ENCODE measurements at regions not wholly inside any gene's neighbourhood (a gene's known extent, or its start where the extent isn't known, plus 50 kb on each side); places are given as distances from the start of the nearest gene placed in this dataset.
A peak's percentile ranks its signal among the peaks of the same experiment; 100 is the strongest.

GRCh38 chr5:116825486-116825885, 250.9 kb upstream of the SEMA6A start:
- H3K9me3 Mint-ChIP-seq = peaks cover 3% of the 10 kb centered on the region
- peaks cover 15% of the 10 kb centered on the region for H3K4me1 Mint-ChIP-seq
- DNase-seq (ENCODE audit: low read depth, low spot score) = no peak
- TF ChIP-seq CTCF (conservative IDR thresholded peaks at IDR 0.05) = no peak
- no peak overlapping the region for H3K27ac Mint-ChIP-seq (ENCODE audit: unreplicated experiment)
- H3K36me3 Mint-ChIP-seq (ENCODE audit: low read depth) = no peaks in the 10 kb centered on the region
- no peak overlapping the region for H3K4me3 Mint-ChIP-seq
- H3K27me3 Mint-ChIP-seq (ENCODE audit: low read depth) = no peaks in the 10 kb centered on the region

GRCh38 chr5:116824751-116825438, 250.3 kb upstream of the SEMA6A start:
- peaks cover 3% of the 10 kb centered on the region for H3K9me3 Mint-ChIP-seq
- no peaks in the 10 kb centered on the region for H3K27me3 Mint-ChIP-seq (ENCODE audit: low read depth)
- no peak for DNase-seq (ENCODE audit: low read depth, low spot score)
- peaks cover 15% of the 10 kb centered on the region for H3K4me1 Mint-ChIP-seq
- no peak overlapping the region for H3K4me3 Mint-ChIP-seq
- H3K27ac Mint-ChIP-seq (ENCODE audit: unreplicated experiment) = no peak overlapping the region
- no peak for TF ChIP-seq CTCF (conservative IDR thresholded peaks at IDR 0.05)
- no peaks in the 10 kb centered on the region for H3K36me3 Mint-ChIP-seq (ENCODE audit: low read depth)

DNA sequence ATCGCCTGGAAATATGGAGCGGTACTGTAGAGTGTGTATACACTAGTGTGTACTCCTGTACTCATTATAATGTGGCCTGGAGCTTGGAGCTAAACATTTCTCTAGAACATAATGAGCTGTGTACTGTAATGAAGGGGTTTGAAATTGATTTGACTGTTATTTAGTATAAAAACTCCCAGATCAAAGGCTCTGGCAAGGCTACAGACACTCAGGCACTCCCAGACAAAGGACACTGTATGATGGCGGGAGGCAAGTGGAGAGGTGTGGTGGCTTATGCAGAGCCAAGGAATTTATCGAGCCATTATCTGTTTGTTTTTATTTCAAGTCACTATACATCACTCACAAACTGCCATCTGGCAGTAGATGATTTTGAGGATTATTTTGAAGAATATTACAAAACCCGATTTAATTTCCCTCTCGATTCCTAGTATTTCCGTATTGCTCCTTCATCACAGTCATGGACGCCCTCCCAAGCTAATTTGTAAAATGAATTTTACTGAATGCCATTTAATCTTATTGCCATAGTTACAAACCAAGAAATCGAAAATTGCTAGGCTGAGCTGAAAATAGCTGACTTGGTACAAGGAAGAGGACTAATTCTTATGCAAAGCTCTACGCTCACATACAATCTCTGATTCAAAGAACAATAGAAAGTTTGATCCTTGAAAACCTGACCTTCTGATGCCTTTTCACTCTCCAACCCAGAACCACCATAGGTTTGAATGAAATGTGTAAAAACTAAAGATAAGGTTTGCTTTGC, 240.2 kb upstream of the SEMA6A start:
- H3K27me3 Mint-ChIP-seq (ENCODE audit: low read depth) = no peaks in the 10 kb centered on the region
- H3K36me3 Mint-ChIP-seq (ENCODE audit: low read depth) = no peaks in the 10 kb centered on the region
- H3K4me1 Mint-ChIP-seq = peaks cover 44% of the 10 kb centered on the region
- peak; percentile 4 for DNase-seq (ENCODE audit: low read depth, low spot score)
- peaks cover 3% of the 10 kb centered on the region for H3K9me3 Mint-ChIP-seq
- peak overlapping the region; percentile 30 for H3K27ac Mint-ChIP-seq (ENCODE audit: unreplicated experiment)
- H3K4me3 Mint-ChIP-seq = no peak overlapping the region
- no peak for TF ChIP-seq CTCF (conservative IDR thresholded peaks at IDR 0.05)

DNA sequence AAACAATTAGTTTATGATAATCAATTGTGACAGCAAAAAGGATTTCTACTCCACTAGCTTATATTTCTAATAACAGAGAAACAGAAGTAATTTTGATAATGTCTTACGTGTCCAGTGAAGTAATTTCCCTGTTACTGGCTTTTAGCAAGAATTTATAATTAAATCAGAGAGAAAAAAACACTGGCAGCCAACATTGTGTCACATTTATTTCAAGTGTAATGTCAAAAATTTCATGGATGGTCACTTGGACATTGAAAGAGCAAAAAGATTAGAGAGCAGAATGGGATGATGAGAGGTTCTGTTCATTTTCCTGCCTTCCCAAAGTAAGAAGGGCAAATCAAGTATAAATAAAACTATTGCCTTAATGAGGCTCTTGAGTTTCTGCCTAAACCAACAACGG, 239.3 kb upstream of the SEMA6A start:
- Mint-ChIP-seq H3K27ac (ENCODE audit: unreplicated experiment) (no peak overlapping the region), H3K4me3 (no peak overlapping the region), H3K36me3 (ENCODE audit: low read depth) (no peaks in the 10 kb centered on the region), H3K9me3 (peaks cover 3% of the 10 kb centered on the region), H3K4me1 (peaks cover 44% of the 10 kb centered on the region), H3K27me3 (ENCODE audit: low read depth) (no peaks in the 10 kb centered on the region)
- TF ChIP-seq CTCF (conservative IDR thresholded peaks at IDR 0.05) = no peak
- DNase-seq (ENCODE audit: low read depth, low spot score) = no peak

DNA sequence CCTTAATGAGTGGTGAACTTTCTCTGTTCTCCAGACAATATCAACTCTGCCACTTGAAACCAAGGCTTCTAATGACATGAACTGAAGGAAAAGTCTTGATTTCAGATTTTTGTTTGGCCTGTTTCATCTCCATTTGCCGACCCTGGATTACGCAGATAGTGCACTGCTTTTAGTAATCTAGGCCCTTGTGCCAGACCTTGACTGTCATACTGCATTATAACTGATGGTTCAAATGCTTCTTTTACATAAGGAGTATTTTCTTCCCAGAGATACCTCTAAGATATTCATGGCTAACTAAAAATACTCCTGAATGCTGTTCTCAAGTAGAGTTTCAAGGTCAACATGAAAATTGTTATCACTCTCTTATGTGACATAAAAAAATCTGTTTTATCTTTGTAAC, 238.7 kb upstream of the SEMA6A start:
- DNase-seq (ENCODE audit: low read depth, low spot score) = no peak
- Mint-ChIP-seq H3K27ac (ENCODE audit: unreplicated experiment) (no peak overlapping the region), H3K4me3 (no peak overlapping the region), H3K4me1 (peaks cover 44% of the 10 kb centered on the region), H3K36me3 (ENCODE audit: low read depth) (no peaks in the 10 kb centered on the region), H3K27me3 (ENCODE audit: low read depth) (no peaks in the 10 kb centered on the region), H3K9me3 (peaks cover 3% of the 10 kb centered on the region)
- no peak for TF ChIP-seq CTCF (conservative IDR thresholded peaks at IDR 0.05)

Data from neural crest cell (in vitro differentiated cells).